ENCODE measurements at regions not wholly inside any gene's neighbourhood (a gene's known extent, or its start where the extent isn't known, plus 50 kb on each side); places are given as distances from the start of the nearest gene placed in this dataset.

- TF ChIP-seq CTCF (IDR thresholded peaks at IDR 0.05; ENCODE audit: extremely low read depth, missing control alignments), result no peak
- DNase-seq (ENCODE audit: low spot score), result no peak
These were observed 185.5 kb upstream of the SDK2 start for GRCh38 chr17:73829676-73830280.

GRCh38 chr17:73831699-73832098, 187.5 kb upstream of the SDK2 start:
- DNase-seq (ENCODE audit: low spot score), result no peak
- TF ChIP-seq CTCF (IDR thresholded peaks at IDR 0.05; ENCODE audit: extremely low read depth, missing control alignments), result no peak

DNA sequence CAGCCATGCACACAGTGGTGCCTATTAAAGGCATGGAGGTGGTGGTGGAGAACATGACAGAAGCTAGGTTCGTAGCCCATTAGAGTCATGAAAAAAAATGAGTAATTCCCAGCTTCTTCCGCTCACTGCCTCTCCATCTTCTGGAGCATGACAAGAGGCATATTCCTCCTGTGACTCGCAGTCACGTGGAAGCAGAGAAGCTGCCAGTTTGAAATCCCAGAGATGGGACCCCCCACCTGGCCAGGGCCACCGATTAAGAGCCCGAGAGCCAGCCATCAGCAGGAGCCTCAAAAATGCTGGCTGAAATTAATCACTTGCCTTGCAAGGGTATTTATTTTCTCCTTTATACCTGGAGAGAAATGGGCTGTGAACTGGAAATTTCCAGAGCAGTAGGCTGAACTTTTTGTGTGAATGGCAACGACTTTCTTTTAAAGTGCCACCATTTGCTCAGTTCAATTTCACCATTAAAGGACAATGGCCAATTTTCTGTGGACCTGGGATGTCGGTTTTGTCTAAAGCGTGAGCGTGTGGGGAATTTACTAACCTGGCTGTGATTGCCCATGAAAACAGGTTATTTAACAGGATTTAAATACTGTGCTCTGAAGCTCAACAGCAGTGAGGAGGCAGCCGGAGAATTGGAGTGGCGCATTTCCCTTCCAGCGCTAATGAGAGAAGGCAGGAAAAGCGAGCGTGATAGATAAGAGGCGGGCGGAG, 189.7 kb upstream of the SDK2 start:
- TF ChIP-seq CTCF (IDR thresholded peaks at IDR 0.05; ENCODE audit: extremely low read depth, missing control alignments), result no peak
- DNase-seq (ENCODE audit: low spot score), result no peak

GRCh38 chr17:73834684-73835343, 190.6 kb upstream of the SDK2 start:
- no peak for TF ChIP-seq CTCF (IDR thresholded peaks at IDR 0.05; ENCODE audit: extremely low read depth, missing control alignments)
- DNase-seq (ENCODE audit: low spot score), result no peak

- TF ChIP-seq CTCF (IDR thresholded peaks at IDR 0.05; ENCODE audit: extremely low read depth, missing control alignments), result no peak
- DNase-seq (ENCODE audit: low spot score), result no peak
These were observed 191.4 kb upstream of the SDK2 start for GRCh38 chr17:73835605-73836004.

DNA sequence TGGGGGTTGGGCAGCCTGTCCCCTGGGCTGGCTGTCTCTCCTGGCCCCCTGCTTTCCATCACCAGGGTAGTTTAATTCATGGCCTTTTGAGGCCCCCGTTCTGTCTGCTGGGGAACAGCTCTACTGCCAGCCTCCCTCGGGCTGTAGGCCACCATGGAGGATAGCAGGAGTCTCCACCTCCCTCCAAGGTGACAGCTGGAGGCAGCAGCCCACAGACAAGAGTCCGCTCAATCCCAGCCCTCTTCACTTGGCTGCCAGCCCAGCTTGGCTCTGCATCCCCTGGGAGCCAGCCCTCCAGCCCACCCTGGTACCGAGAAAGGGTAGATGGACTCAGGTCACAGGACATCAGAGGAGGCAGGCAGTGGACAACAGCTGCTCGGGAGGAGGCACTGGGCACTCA, 194.6 kb upstream of the SDK2 start:
- DNase-seq (ENCODE audit: low spot score), result no peak
- no peak for TF ChIP-seq CTCF (IDR thresholded peaks at IDR 0.05; ENCODE audit: extremely low read depth, missing control alignments)

- no peak for DNase-seq (ENCODE audit: low spot score)
- no peak for TF ChIP-seq CTCF (IDR thresholded peaks at IDR 0.05; ENCODE audit: extremely low read depth, missing control alignments)
These were observed 196.6 kb upstream of the SDK2 start for GRCh38 chr17:73840829-73841228.

Measured in GM20000 (cell line).